Nephron progenitor cell (in vitro differentiated cells): ENCODE measurements at regions not wholly inside any gene's neighbourhood (a gene's known extent, or its start where the extent isn't known, plus 50 kb on each side); places are given as distances from the start of the nearest gene placed in this dataset.

ENCODE experiments used
- DNase-seq: peaks from one replicate; pipeline ENCODE4 v3.0.0; 2021
- H3K27ac Mint-ChIP-seq: 2 replicates; pipeline ENCODE4 v1.8.0; 2021; ENCODE audit warnings: mild to moderate bottlenecking, moderate library complexity, mixed read lengths
- H3K27me3 Mint-ChIP-seq: 2 replicates; pipeline ENCODE4 v1.8.0; 2021; ENCODE audit warnings: mild to moderate bottlenecking, low read depth, mixed read lengths; ENCODE audit not compliant: poor library complexity
- H3K36me3 Mint-ChIP-seq: 2 replicates; pipeline ENCODE4 v1.8.0; 2021; ENCODE audit warnings: low read depth, mixed read lengths
- H3K4me1 Mint-ChIP-seq: 2 replicates; pipeline ENCODE4 v1.8.0; 2021; ENCODE audit warnings: mixed read lengths
- H3K4me3 Mint-ChIP-seq: 2 replicates; pipeline ENCODE4 v1.8.0; 2021; ENCODE audit warnings: mild to moderate bottlenecking, moderate library complexity, mixed read lengths
- H3K9me3 Mint-ChIP-seq: 2 replicates; pipeline ENCODE4 v1.8.0; 2021; ENCODE audit warnings: mild to moderate bottlenecking, moderate library complexity, mixed read lengths
- CTCF ChIP-seq: fragments of 200-600 bp; sonication (generic); IDR thresholded peaks from 2 replicates; pipeline ENCODE4 v1.5.0; 2021; ENCODE audit warnings: antibody characterized with exemption

- peaks cover 10% of the 10 kb centered on the region for H3K9me3 Mint-ChIP-seq
- no peak for TF ChIP-seq CTCF
- peaks cover 5% of the 10 kb centered on the region for H3K36me3 Mint-ChIP-seq
- H3K27me3 Mint-ChIP-seq = peaks cover 20% of the 10 kb centered on the region
- H3K4me1 Mint-ChIP-seq = peaks cover 15% of the 10 kb centered on the region
- no peak overlapping the region for H3K4me3 Mint-ChIP-seq
- no peak for DNase-seq
- no peak overlapping the region for H3K27ac Mint-ChIP-seq
These were observed 72.9 kb upstream of the ALDH1B1 start for GRCh38 chr9:38319496-38320173.

- TF ChIP-seq CTCF = no peak
- no peak for DNase-seq
- H3K36me3 Mint-ChIP-seq = peaks cover 5% of the 10 kb centered on the region
These were observed 73.6 kb upstream of the ALDH1B1 start for GRCh38 chr9:38318759-38319495.

DNA sequence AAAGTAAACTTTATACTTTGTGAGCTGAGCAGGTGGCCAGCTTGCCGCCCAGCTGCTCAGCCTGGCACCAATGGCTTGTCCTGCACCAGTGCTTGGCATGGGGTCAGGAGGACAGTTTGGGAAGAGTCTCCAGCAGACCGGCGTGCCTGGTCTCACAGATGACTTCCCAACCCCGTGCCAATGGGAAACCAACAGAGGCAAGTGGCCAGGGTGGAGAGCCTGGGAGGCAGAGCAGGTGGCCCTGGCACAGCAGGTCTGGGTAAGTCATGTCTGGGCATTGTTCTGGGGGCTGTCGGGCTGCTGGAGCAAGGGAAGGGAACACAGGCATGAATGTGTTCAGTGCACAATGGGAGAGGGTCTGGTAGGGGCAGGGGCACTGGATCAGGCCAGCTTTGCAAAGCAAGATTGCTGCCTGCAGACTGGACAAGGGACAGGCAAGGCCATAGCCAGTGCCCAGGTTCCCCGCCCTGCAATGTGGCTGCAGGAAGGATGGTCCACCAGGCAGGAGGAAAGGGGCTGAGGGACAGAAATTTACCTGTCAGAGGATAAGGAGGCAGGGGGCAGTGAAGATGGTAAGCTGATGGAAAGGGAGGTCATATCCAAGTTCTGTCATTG lies 76.2 kb upstream of the ALDH1B1 start:
- no peak overlapping the region for H3K4me3 Mint-ChIP-seq
- H3K36me3 Mint-ChIP-seq = no peaks in the 10 kb centered on the region
- TF ChIP-seq CTCF = no peak
- H3K9me3 Mint-ChIP-seq = no peaks in the 10 kb centered on the region
- no peak overlapping the region for H3K27ac Mint-ChIP-seq
- no peak for DNase-seq
- peaks cover 24% of the 10 kb centered on the region for H3K4me1 Mint-ChIP-seq
- H3K27me3 Mint-ChIP-seq = peaks cover 21% of the 10 kb centered on the region

More at GRCh38 chr9:38318759-38319495, 73.6 kb upstream of the ALDH1B1 start:
- peaks cover 10% of the 10 kb centered on the region for H3K9me3 Mint-ChIP-seq
- peak overlapping the region; percentile 73 for H3K27ac Mint-ChIP-seq
- peaks cover 15% of the 10 kb centered on the region for H3K4me1 Mint-ChIP-seq
- no peak overlapping the region for H3K4me3 Mint-ChIP-seq
- peaks cover 26% of the 10 kb centered on the region for H3K27me3 Mint-ChIP-seq

- no peaks in the 10 kb centered on the region for H3K36me3 Mint-ChIP-seq
- no peak for TF ChIP-seq CTCF
- no peaks in the 10 kb centered on the region for H3K9me3 Mint-ChIP-seq
- H3K27ac Mint-ChIP-seq = no peak overlapping the region
- DNase-seq = no peak
- H3K27me3 Mint-ChIP-seq = peaks cover 24% of the 10 kb centered on the region
- H3K4me3 Mint-ChIP-seq = no peak overlapping the region
- peaks cover 36% of the 10 kb centered on the region for H3K4me1 Mint-ChIP-seq
These were observed 77.4 kb upstream of the ALDH1B1 start for GRCh38 chr9:38315085-38315595.

- Mint-ChIP-seq H3K36me3 (no peaks in the 10 kb centered on the region), H3K27ac (no peak overlapping the region), H3K4me1 (peaks cover 34% of the 10 kb centered on the region), H3K9me3 (no peaks in the 10 kb centered on the region), H3K4me3 (no peak overlapping the region), H3K27me3 (peaks cover 24% of the 10 kb centered on the region)
- no peak for DNase-seq
- TF ChIP-seq CTCF = no peak
These were observed 79.1 kb upstream of the ALDH1B1 start for GRCh38 chr9:38313421-38313820.
